Cortex of kidney (tissue), 1 donor: ENCODE measurements at regions not wholly inside any gene's neighbourhood (a gene's known extent, or its start where the extent isn't known, plus 50 kb on each side); places are given as distances from the start of the nearest gene placed in this dataset.

ENCODE experiments used
- DNase-seq: peaks from one replicate; lab custom pipeline; 2025; lab: John Stamatoyannopoulos, UW

GRCh38 chr9:89747596-89747995 is 142.8 kb downstream of the GADD45G start:
- DNase-seq = no peak

- no peak for DNase-seq
These were observed 143.3 kb downstream of the GADD45G start for GRCh38 chr9:89748021-89748670.

- no peak for DNase-seq
These were observed 144.2 kb downstream of the GADD45G start for GRCh38 chr9:89748831-89749499.

- no peak for DNase-seq
These were observed 144.8 kb downstream of the GADD45G start for GRCh38 chr9:89749500-89750116.

- DNase-seq = no peak
These were observed 145.4 kb downstream of the GADD45G start for GRCh38 chr9:89750117-89750791.

- DNase-seq = no peak
These were observed 146.4 kb downstream of the GADD45G start for GRCh38 chr9:89751079-89751825.

GRCh38 chr9:89752154-89752553 is 147.3 kb downstream of the GADD45G start:
- no peak for DNase-seq

- no peak for DNase-seq
These were observed 148.8 kb downstream of the GADD45G start for GRCh38 chr9:89753472-89754055.

- no peak for DNase-seq
These were observed 149.4 kb downstream of the GADD45G start for GRCh38 chr9:89754193-89754592.

GRCh38 chr9:89755821-89756220 is 151.0 kb downstream of the GADD45G start:
- no peak for DNase-seq

- no peak for DNase-seq
These were observed 152.2 kb downstream of the GADD45G start for GRCh38 chr9:89756891-89757537.

- no peak for DNase-seq
These were observed 153.1 kb downstream of the GADD45G start for GRCh38 chr9:89757776-89758528.

- DNase-seq = no peak
These were observed 154.8 kb downstream of the GADD45G start for GRCh38 chr9:89759572-89759971.

GRCh38 chr9:89760123-89760522 is 155.3 kb downstream of the GADD45G start:
- DNase-seq = no peak

- DNase-seq = no peak
These were observed 159.4 kb downstream of the GADD45G start for GRCh38 chr9:89764217-89764616.

GRCh38 chr9:89765211-89765946 is 160.6 kb downstream of the GADD45G start:
- DNase-seq = no peak

GRCh38 chr9:89766991-89767390 is 162.2 kb downstream of the GADD45G start:
- no peak for DNase-seq

- DNase-seq = no peak
These were observed 163.2 kb downstream of the GADD45G start for GRCh38 chr9:89768051-89768450.

GRCh38 chr9:89768650-89769071 is 163.8 kb downstream of the GADD45G start:
- DNase-seq = no peak
